HepG2 (cell line): ENCODE measurements at regions not wholly inside any gene's neighbourhood (a gene's known extent, or its start where the extent isn't known, plus 50 kb on each side); places are given as distances from the start of the nearest gene placed in this dataset.

Experiments
- ATAC-seq: fragments of 200-7000 bp; cut with Tn5 transposase; 3 replicates; pipeline ENCODE4 v1.9.1; 2020; ENCODE audit warnings: mild to moderate bottlenecking, moderate library complexity
- BruUV-seq: library from RNA; stranded (reverse); fragments of 400-500 nt; replicated peaks from 2 replicates; lab custom pipeline; 2021; lab: Mats Ljungman, UMichigan
- CTCF ChIA-PET: fragments of 300-600 bp; formaldehyde crosslinking; extraction: SDS; loops from one replicate; lab custom pipeline; 2021; ENCODE audit warnings: low total read pairs, inconsistent platforms, low intra/inter-chr PET ratio; lab: Yijun Ruan, JAX
- POLR2A ChIA-PET: fragments of 350-600 bp; sonication (Branson Sonifier 250); formaldehyde crosslinking; loops from one replicate; lab custom pipeline; 2020; ENCODE audit warnings: antibody characterized with exemption, inconsistent platforms; lab: Yijun Ruan, JAX
- DNase-seq: peaks from one replicate; pipeline ENCODE4 v3.0.0-alpha.2; 2015; ENCODE audit warnings: low spot score
- FAIRE-seq: peaks from 3 replicates; lab custom pipeline; 2011; peaks lifted over from hg19 to GRCh38; lab: Jason Lieb, UNC
- H2AFZ ChIP-seq: one replicate; pipeline ENCODE4 v1.6.1; 2011; ENCODE audit warnings: low read length, inconsistent platforms
- H3K27ac ChIP-seq: fragments of 300-600 bp; 3 replicates; pipeline ENCODE4 v1.8.0; 2011; ENCODE audit warnings: mixed run types, mild to moderate bottlenecking, mixed read lengths, low read length, inconsistent platforms; ENCODE audit not compliant: insufficient read depth; ENCODE audit errors: extremely low read length
- H3K27me3 ChIP-seq, 2 experiments: fragments of 200-600 bp in 1 of 2; 2 replicates in 1 of 2; 3 replicates in 1 of 2; pipeline versions ENCODE4 v1.6.0 to v1.8.0; 2011; ENCODE audit warnings: low read length in 2 of 2, mild to moderate bottlenecking in 2 of 2, moderate library complexity in 2 of 2, inconsistent platforms in 1 of 2; ENCODE audit not compliant: insufficient read depth in 2 of 2, control insufficient read depth in 1 of 2
- H3K36me3 ChIP-seq, 2 experiments: fragments of 200-600 bp in 1 of 2; replicated peaks in 1 of 2; 2 replicates in 1 of 2; 3 replicates in 1 of 2; pipeline versions ENCODE4 v1.5.1 to v1.8.0; 2011; ENCODE audit warnings: low read length in 2 of 2, inconsistent platforms in 1 of 2; ENCODE audit not compliant: insufficient read depth in 2 of 2, control insufficient read depth in 1 of 2
- H3K4me1 ChIP-seq: 2 replicates; pipeline ENCODE4 v1.5.1; 2012; ENCODE audit warnings: low read length, inconsistent platforms; ENCODE audit not compliant: insufficient read depth
- H3K4me2 ChIP-seq: 2 replicates; pipeline ENCODE4 v1.6.0; 2011; ENCODE audit warnings: low read depth, low read length, inconsistent platforms
- H3K4me3 ChIP-seq, 3 experiments: fragments of 200-600 bp in 1 of 3; sonication (generic), shearing (Covaris generic) in 1 of 3; replicated peaks in 1 of 3; 2 replicates each; pipeline ENCODE4 v1.5.1; 2011 to 2016; ENCODE audit warnings: low read length in 3 of 3, inconsistent platforms in 2 of 3, low read depth in 2 of 3, mild to moderate bottlenecking in 2 of 3, control low read depth in 1 of 3, mixed read lengths in 1 of 3; ENCODE audit not compliant: insufficient read depth in 1 of 3
- H3K79me2 ChIP-seq: one replicate; pipeline ENCODE4 v1.6.1; 2011; ENCODE audit warnings: low read length, inconsistent platforms; ENCODE audit not compliant: insufficient read depth
- H3K9ac ChIP-seq: 2 replicates; pipeline ENCODE4 v1.6.0; 2011; ENCODE audit warnings: mild to moderate bottlenecking, low read depth, low read length, inconsistent platforms; ENCODE audit not compliant: insufficient read depth
- H3K9me3 ChIP-seq: 2 replicates; pipeline ENCODE4 v1.5.1; 2012; ENCODE audit warnings: mild to moderate bottlenecking, low read length
- H4K20me1 ChIP-seq: 2 replicates; pipeline ENCODE4 v1.6.0; 2011; ENCODE audit warnings: inconsistent platforms, mild to moderate bottlenecking, low read length, moderate library complexity; ENCODE audit not compliant: insufficient read depth
- DPF2 ChIP-seq: sonication (generic); formaldehyde crosslinking; IDR thresholded peaks from 2 replicates; pipeline ENCODE4 v1.4.0; 2020; ENCODE audit warnings: mild to moderate bottlenecking, low read depth, missing genetic modification reagents, borderline replicate concordance
- MIXL1 ChIP-seq: IDR thresholded peaks from 2 replicates; pipeline ENCODE4 v1.6.1; 2016
- NR2F2 ChIP-seq: IDR thresholded peaks from 2 replicates; pipeline ENCODE4 v1.6.1; 2012; ENCODE audit warnings: low read depth, inconsistent platforms, borderline replicate concordance
- PPARG ChIP-seq: conservative IDR thresholded peaks from 2 replicates; pipeline ENCODE4 v1.6.1; 2016; ENCODE audit warnings: missing biosample characterization, missing genetic modification reagents
- SMAD9 ChIP-seq: sonication (generic); formaldehyde crosslinking; IDR thresholded peaks from 2 replicates; pipeline ENCODE4 v1.5.1; 2020; ENCODE audit warnings: mild to moderate bottlenecking, missing genetic modification reagents
- TGIF2 ChIP-seq: IDR thresholded peaks from 2 replicates; pipeline ENCODE4 v1.6.1; 2016; ENCODE audit warnings: control low read depth, missing compliant biosample characterization
- XBP1 ChIP-seq: sonication (generic); formaldehyde crosslinking; IDR thresholded peaks from 2 replicates; pipeline ENCODE4 v1.5.0; 2020; ENCODE audit warnings: missing genetic modification reagents
- ZNF343 ChIP-seq: sonication (generic); formaldehyde crosslinking; IDR thresholded peaks from 2 replicates; pipeline ENCODE4 v1.4.0; 2020; ENCODE audit warnings: mild to moderate bottlenecking, missing genetic modification reagents
- ZNF567 ChIP-seq: sonication (generic); formaldehyde crosslinking; IDR thresholded peaks from 2 replicates; pipeline ENCODE4 v1.8.1; 2023; ENCODE audit warnings: mild to moderate bottlenecking, missing genetic modification reagents, borderline replicate concordance
- ZNF788 ChIP-seq: sonication (generic); formaldehyde crosslinking; IDR thresholded peaks from 2 replicates; pipeline ENCODE4 v1.5.0; 2020; ENCODE audit warnings: mild to moderate bottlenecking, missing genetic modification reagents, borderline replicate concordance
- ZSCAN25 ChIP-seq: sonication (generic); formaldehyde crosslinking; IDR thresholded peaks from 2 replicates; pipeline ENCODE4 v1.8.0; 2022; ENCODE audit warnings: mild to moderate bottlenecking, missing genetic modification reagents
- WGBS: methylation state at CpG from one replicate; pipeline ENCODE4 v1.1.6; 2017; ENCODE audit warnings: low lambda C conversion rate; 5-methylcytosine and 5-hydroxymethylcytosine counted together
- in situ Hi-C: cut with HindIII; loops from 2 replicates; pipeline ENCODE4 v1.10.0; 2017; ENCODE audit warnings: low pct_unique_long_range_greater_than_20kb; ENCODE audit not compliant: extremely low pct_ligation_motif_present
- intact Hi-C: fragments of 100-400 bp; cut with micrococcal nuclease; formaldehyde crosslinking; loops from one replicate; pipeline ENCODE4 v1.10.0; 2022; ENCODE audit not compliant: unreplicated experiment
- TF ChIP-seq, protein P1 (sequence below): sonication (generic); formaldehyde crosslinking; IDR thresholded peaks from 2 replicates; pipeline ENCODE4 v1.8.1; 2023; ENCODE audit warnings: mild to moderate bottlenecking, missing genetic modification reagents
- TF ChIP-seq, protein P2 (sequence below): fragments of 450-650 bp; IDR thresholded peaks from 2 replicates; pipeline ENCODE4 v1.6.1; 2017
- TF ChIP-seq, protein P3 (sequence below): sonication (generic); formaldehyde crosslinking; IDR thresholded peaks from 2 replicates; pipeline ENCODE4 v1.5.0; 2020; ENCODE audit warnings: missing genetic modification reagents
- TF ChIP-seq, protein P4 (sequence below): sonication (generic); formaldehyde crosslinking; IDR thresholded peaks from 2 replicates; pipeline ENCODE4 v1.4.0; 2020; ENCODE audit warnings: mild to moderate bottlenecking, missing genetic modification reagents
- TF ChIP-seq, protein P5 (sequence below): IDR thresholded peaks from 2 replicates; pipeline ENCODE4 v1.6.1; 2018; ENCODE audit warnings: missing genetic modification reagents

DNA sequence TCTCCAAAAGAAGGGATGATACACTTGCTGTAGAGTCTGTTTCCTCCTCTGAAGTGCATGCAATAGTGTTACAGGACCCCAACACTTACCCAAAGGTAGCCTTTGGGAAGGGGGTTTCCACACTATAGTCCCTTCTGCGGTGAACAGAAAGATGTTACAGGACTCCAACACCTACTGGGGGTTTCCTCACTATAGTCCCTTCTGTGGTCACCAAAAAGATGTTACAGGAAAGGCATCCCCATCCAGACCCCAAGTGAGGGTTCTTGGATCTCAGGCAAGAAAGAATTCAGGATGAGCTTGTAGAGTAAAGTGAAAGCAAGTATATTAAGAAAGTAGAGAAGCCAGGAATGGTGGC, 69.2 kb upstream of the PIK3CG start:
- ATAC-seq (no peak), FAIRE-seq (no peak)
- in situ Hi-C loops, result no loop called here

More for the DNA sequence above, 69.2 kb upstream of the PIK3CG start:
- WGBS, result 0% methylated on average over 1 of the region's 1 CpG
- Histone ChIP-seq H4K20me1 (no peaks in the 10 kb centered on the region), H3K4me1 (no peaks in the 10 kb centered on the region), H2AFZ (no peak overlapping the region), H3K9me3 (peaks cover 3% of the 10 kb centered on the region; the same call in 1 of the 2 replicates), H3K4me3 (no peak overlapping the region), H3K27me3 (peaks cover 0 to 4% of the 10 kb centered on the region in 2 experiments; a peak in 1 of 5 replicates), H3K36me3 (no peaks in the 10 kb centered on the region), H3K9ac (no peak overlapping the region), H3K79me2 (no peaks in the 10 kb centered on the region), H3K4me2 (no peak overlapping the region), H3K27ac (no peak overlapping the region)
- intact Hi-C loops, result loop anchor here (10.0 kb wide), 1 partner anchor 929 kb away; no protein-coding TSS in a partner anchor
- no peak for TF ChIP-seq ZNF788 (CRISPR knock-in tag)
- TF ChIP-seq, protein P1, sequence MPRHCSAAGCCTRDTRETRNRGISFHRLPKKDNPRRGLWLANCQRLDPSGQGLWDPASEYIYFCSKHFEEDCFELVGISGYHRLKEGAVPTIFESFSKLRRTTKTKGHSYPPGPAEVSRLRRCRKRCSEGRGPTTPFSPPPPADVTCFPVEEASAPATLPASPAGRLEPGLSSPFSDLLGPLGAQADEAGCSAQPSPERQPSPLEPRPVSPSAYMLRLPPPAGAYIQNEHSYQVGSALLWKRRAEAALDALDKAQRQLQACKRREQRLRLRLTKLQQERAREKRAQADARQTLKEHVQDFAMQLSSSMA (CRISPR knock-in tag), result no peak
- TF ChIP-seq SMAD9 (CRISPR knock-in tag), result no peak
- no peak for TF ChIP-seq NR2F2
- TF ChIP-seq, protein P2, sequence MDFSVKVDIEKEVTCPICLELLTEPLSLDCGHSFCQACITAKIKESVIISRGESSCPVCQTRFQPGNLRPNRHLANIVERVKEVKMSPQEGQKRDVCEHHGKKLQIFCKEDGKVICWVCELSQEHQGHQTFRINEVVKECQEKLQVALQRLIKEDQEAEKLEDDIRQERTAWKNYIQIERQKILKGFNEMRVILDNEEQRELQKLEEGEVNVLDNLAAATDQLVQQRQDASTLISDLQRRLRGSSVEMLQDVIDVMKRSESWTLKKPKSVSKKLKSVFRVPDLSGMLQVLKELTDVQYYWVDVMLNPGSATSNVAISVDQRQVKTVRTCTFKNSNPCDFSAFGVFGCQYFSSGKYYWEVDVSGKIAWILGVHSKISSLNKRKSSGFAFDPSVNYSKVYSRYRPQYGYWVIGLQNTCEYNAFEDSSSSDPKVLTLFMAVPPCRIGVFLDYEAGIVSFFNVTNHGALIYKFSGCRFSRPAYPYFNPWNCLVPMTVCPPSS, result no peak
- no peak for TF ChIP-seq DPF2 (CRISPR knock-in tag)
- TF ChIP-seq ZNF567 (CRISPR knock-in tag), result no peak
- TF ChIP-seq, protein P3, sequence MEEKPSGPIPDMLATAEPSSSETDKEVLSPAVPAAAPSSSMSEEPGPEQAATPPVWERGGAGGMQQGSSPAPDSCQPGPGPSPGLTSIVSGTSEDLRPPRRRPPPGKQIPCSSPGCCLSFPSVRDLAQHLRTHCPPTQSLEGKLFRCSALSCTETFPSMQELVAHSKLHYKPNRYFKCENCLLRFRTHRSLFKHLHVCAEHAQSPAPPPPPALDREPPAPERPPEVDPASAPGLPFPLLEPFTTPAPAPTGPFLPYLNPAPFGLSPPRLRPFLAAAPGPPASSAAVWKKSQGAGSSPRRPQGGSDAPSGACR (CRISPR knock-in tag), result no peak
- no peak for TF ChIP-seq TGIF2 (CRISPR knock-in tag)
- TF ChIP-seq ZSCAN25, result no peak
- TF ChIP-seq, protein P4, sequence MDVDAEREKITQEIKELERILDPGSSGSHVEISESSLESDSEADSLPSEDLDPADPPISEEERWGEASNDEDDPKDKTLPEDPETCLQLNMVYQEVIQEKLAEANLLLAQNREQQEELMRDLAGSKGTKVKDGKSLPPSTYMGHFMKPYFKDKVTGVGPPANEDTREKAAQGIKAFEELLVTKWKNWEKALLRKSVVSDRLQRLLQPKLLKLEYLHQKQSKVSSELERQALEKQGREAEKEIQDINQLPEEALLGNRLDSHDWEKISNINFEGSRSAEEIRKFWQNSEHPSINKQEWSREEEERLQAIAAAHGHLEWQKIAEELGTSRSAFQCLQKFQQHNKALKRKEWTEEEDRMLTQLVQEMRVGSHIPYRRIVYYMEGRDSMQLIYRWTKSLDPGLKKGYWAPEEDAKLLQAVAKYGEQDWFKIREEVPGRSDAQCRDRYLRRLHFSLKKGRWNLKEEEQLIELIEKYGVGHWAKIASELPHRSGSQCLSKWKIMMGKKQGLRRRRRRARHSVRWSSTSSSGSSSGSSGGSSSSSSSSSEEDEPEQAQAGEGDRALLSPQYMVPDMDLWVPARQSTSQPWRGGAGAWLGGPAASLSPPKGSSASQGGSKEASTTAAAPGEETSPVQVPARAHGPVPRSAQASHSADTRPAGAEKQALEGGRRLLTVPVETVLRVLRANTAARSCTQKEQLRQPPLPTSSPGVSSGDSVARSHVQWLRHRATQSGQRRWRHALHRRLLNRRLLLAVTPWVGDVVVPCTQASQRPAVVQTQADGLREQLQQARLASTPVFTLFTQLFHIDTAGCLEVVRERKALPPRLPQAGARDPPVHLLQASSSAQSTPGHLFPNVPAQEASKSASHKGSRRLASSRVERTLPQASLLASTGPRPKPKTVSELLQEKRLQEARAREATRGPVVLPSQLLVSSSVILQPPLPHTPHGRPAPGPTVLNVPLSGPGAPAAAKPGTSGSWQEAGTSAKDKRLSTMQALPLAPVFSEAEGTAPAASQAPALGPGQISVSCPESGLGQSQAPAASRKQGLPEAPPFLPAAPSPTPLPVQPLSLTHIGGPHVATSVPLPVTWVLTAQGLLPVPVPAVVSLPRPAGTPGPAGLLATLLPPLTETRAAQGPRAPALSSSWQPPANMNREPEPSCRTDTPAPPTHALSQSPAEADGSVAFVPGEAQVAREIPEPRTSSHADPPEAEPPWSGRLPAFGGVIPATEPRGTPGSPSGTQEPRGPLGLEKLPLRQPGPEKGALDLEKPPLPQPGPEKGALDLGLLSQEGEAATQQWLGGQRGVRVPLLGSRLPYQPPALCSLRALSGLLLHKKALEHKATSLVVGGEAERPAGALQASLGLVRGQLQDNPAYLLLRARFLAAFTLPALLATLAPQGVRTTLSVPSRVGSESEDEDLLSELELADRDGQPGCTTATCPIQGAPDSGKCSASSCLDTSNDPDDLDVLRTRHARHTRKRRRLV (CRISPR knock-in tag), result no peak
- no peak for TF ChIP-seq ZNF343
- no peak for TF ChIP-seq PPARG
- TF ChIP-seq MIXL1 (CRISPR knock-in tag), result no peak
- TF ChIP-seq XBP1 (CRISPR knock-in tag), result no peak
- TF ChIP-seq, protein P5, sequence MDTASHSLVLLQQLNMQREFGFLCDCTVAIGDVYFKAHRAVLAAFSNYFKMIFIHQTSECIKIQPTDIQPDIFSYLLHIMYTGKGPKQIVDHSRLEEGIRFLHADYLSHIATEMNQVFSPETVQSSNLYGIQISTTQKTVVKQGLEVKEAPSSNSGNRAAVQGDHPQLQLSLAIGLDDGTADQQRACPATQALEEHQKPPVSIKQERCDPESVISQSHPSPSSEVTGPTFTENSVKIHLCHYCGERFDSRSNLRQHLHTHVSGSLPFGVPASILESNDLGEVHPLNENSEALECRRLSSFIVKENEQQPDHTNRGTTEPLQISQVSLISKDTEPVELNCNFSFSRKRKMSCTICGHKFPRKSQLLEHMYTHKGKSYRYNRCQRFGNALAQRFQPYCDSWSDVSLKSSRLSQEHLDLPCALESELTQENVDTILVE (CRISPR knock-in tag), result no peak
- ChIA-PET POLR2A (no interaction called here), CTCF (no interaction called here)
- BruUV-seq, result no TSS peak
- no peak for DNase-seq
